Loucy (cell line): ENCODE measurements at regions not wholly inside any gene's neighbourhood (a gene's known extent, or its start where the extent isn't known, plus 50 kb on each side); places are given as distances from the start of the nearest gene placed in this dataset.

Experiments used
- H2AFZ ChIP-seq: fragments of 200-600 bp; sonication (generic); 2 replicates; pipeline ENCODE4 v1.6.0; 2016; ENCODE audit warnings: antibody characterized with exemption, mild to moderate bottlenecking, low read length, moderate library complexity
- H3F3A ChIP-seq: fragments of 200-600 bp; 2 replicates; pipeline ENCODE4 v1.6.0; 2016; ENCODE audit warnings: antibody characterized with exemption, low read depth, mild to moderate bottlenecking
- H3K27me3 ChIP-seq: fragments of 200-600 bp; sonication (generic); 2 replicates; pipeline ENCODE4 v1.6.1; 2014; ENCODE audit warnings: low read length, mild to moderate bottlenecking; ENCODE audit not compliant: insufficient read depth, poor library complexity, severe bottlenecking
- H3K36me3 ChIP-seq: fragments of 200-600 bp; sonication (generic); 2 replicates; pipeline ENCODE4 v1.6.1; 2016; ENCODE audit warnings: low read length; ENCODE audit not compliant: insufficient read depth
- H3K4me1 ChIP-seq: fragments of 200-600 bp; sonication (generic); 2 replicates; pipeline ENCODE4 v1.5.1; 2014; ENCODE audit warnings: low read length, mild to moderate bottlenecking; ENCODE audit not compliant: insufficient read depth, poor library complexity, severe bottlenecking
- H3K4me2 ChIP-seq: fragments of 200-600 bp; sonication (generic); 2 replicates; pipeline ENCODE4 v1.6.0; 2014; ENCODE audit warnings: antibody characterized with exemption, low read length, low read depth, mild to moderate bottlenecking; ENCODE audit not compliant: poor library complexity, severe bottlenecking
- H3K4me3 ChIP-seq: fragments of 200-600 bp; sonication (generic); 2 replicates; pipeline ENCODE4 v1.5.1; 2014; ENCODE audit warnings: low read length, mild to moderate bottlenecking, mixed read lengths; ENCODE audit not compliant: poor library complexity, severe bottlenecking
- H3K79me2 ChIP-seq: fragments of 200-600 bp; sonication (generic); 2 replicates; pipeline ENCODE4 v1.6.1; 2014; ENCODE audit warnings: low read length; ENCODE audit not compliant: insufficient read depth
- H3K9ac ChIP-seq: fragments of 200-600 bp; sonication (generic); 2 replicates; pipeline ENCODE4 v1.6.0; 2014; ENCODE audit warnings: mild to moderate bottlenecking, low read depth, low read length, moderate library complexity; ENCODE audit not compliant: poor library complexity, severe bottlenecking
- H3K9me2 ChIP-seq: fragments of 200-600 bp; sonication (generic); replicated peaks from 2 replicates; pipeline ENCODE4 v1.6.1; 2016; ENCODE audit warnings: low read depth, low read length, mixed read lengths
- H3K9me3 ChIP-seq: fragments of 200-600 bp; sonication (generic); 2 replicates; pipeline ENCODE4 v1.6.1; 2014; ENCODE audit warnings: mild to moderate bottlenecking, antibody characterized with exemption, low read length, low read depth; ENCODE audit not compliant: insufficient read depth
- H4K20me1 ChIP-seq: fragments of 200-600 bp; sonication (generic); 2 replicates; pipeline ENCODE4 v1.6.0; 2014; ENCODE audit warnings: antibody characterized with exemption, low read length, mild to moderate bottlenecking; ENCODE audit not compliant: insufficient read depth, poor library complexity, severe bottlenecking
- CTCF ChIP-seq: fragments of 200-600 bp; sonication (generic); conservative IDR thresholded peaks from 2 replicates; pipeline ENCODE4 v1.5.1; 2014; ENCODE audit warnings: mild to moderate bottlenecking, antibody characterized with exemption, low read length
- EZH2phosphoT487 ChIP-seq: fragments of 200-600 bp; IDR thresholded peaks from 2 replicates; pipeline ENCODE4 v1.6.1; 2018; ENCODE audit warnings: antibody characterized with exemption, mild to moderate bottlenecking, moderate library complexity, borderline replicate concordance

DNA sequence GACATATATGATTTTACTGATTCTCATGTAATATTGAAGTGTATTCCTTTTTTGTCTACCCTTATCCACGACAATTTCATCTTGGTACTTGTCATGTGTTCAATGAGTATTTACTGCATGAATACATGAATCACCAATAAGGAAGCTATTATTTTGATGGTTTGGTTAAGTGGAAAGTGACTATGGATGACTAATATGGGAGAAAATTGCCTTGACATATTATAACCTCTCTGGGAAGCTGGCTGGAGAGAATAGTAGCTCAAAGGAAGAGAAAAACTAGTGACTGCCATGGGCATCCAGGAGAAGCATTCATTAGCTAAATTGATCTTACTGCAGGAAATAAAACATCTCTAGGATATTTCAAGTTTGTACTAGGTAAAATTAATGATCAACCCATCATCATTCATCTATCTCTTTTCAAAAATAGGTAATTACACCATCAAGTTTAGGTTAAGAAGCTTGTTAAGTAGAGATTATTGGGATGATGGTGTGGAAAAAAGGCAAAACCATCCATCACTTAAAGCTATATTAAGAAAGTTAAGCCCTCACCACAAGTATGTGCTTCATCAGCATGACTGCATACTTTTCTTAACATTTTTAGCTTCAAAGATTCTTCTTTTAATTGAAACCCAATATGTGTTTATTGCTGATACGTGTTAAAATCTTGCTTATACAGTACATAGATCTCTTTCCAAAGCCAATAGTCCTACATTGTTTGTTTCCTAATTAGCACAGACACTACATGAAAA is 455.2 kb upstream of the ARPP21 start:
- H3K4me3 ChIP-seq: no peak overlapping the region
- H3K9ac ChIP-seq: no peak overlapping the region
- H3K4me1 ChIP-seq: no peaks in the 10 kb centered on the region
- H3K27me3 ChIP-seq: no peaks in the 10 kb centered on the region
- no peaks in the 10 kb centered on the region for H4K20me1 ChIP-seq
- no peak overlapping the region for H2AFZ ChIP-seq
- H3K36me3 ChIP-seq: no peaks in the 10 kb centered on the region
- TF ChIP-seq CTCF: no peak
- TF ChIP-seq EZH2phosphoT487: no peak
- H3K4me2 ChIP-seq: no peak overlapping the region
- H3F3A ChIP-seq: no peaks in the 10 kb centered on the region
- H3K79me2 ChIP-seq: no peaks in the 10 kb centered on the region
- peaks cover 10% of the 10 kb centered on the region; the same call in 1 of the 2 replicates for H3K9me3 ChIP-seq
- H3K9me2 ChIP-seq: no peaks in the 10 kb centered on the region

DNA sequence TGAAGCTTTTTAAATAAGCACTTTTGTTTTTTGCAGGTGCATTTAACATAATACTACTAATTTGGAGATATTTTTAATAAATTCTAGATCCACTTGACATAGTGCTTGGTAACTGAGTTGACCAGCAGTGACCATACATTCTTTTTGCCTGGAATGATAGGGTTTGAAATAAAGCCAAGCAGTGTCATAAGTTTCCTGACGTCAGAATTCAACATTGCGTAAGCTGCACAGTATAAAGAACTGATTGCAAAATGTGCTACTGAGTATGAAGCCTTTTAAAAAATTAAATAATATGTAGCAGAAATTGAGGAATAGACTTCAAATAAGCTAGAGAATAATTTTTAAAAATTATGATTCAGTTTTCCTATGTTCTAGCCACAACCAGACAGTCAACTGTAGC is 454.6 kb upstream of the ARPP21 start:
- Histone ChIP-seq H3K9me2 (no peaks in the 10 kb centered on the region), H3K4me3 (no peak overlapping the region), H2AFZ (no peak overlapping the region), H3K9ac (no peak overlapping the region), H3K9me3 (peaks cover 10% of the 10 kb centered on the region; the same call in 1 of the 2 replicates), H3K4me2 (no peak overlapping the region), H3K79me2 (no peaks in the 10 kb centered on the region), H3K36me3 (no peaks in the 10 kb centered on the region), H3K27me3 (no peaks in the 10 kb centered on the region), H4K20me1 (no peaks in the 10 kb centered on the region), H3F3A (no peaks in the 10 kb centered on the region), H3K4me1 (no peaks in the 10 kb centered on the region)
- TF ChIP-seq EZH2phosphoT487 (no peak), CTCF (no peak)

DNA sequence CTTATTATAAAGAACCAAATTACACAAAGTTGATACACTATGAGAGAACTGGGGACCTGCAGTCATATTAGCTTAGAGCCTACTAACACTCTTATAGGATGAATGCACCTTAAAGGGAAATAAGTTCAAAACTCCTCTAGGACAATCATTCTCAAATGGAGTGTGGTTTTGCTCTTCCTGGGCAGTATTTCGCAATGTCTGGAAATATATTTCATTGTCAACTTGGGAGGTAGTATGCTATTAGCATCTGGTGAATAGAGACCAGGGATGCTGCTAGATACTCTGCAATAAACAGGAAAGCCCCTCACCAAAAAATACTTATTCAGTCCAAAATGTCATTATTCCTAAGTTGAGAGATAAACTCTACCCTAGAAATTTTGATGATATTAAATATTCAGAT is 451.4 kb upstream of the ARPP21 start:
- H3K36me3 ChIP-seq: no peaks in the 10 kb centered on the region
- H3K4me3 ChIP-seq: no peak overlapping the region
- no peaks in the 10 kb centered on the region for H3F3A ChIP-seq
- H3K9ac ChIP-seq: no peak overlapping the region
- no peaks in the 10 kb centered on the region for H3K9me2 ChIP-seq
- H4K20me1 ChIP-seq: no peaks in the 10 kb centered on the region
- no peak overlapping the region for H3K4me2 ChIP-seq
- no peak for TF ChIP-seq EZH2phosphoT487
- no peak for TF ChIP-seq CTCF
- no peaks in the 10 kb centered on the region for H3K27me3 ChIP-seq
- no peak overlapping the region for H2AFZ ChIP-seq
- H3K79me2 ChIP-seq: no peaks in the 10 kb centered on the region
- no peaks in the 10 kb centered on the region for H3K4me1 ChIP-seq
- H3K9me3 ChIP-seq: no peaks in the 10 kb centered on the region
